ENCODE measurements at regions not wholly inside any gene's neighbourhood (a gene's known extent, or its start where the extent isn't known, plus 50 kb on each side); places are given as distances from the start of the nearest gene placed in this dataset.

- no peaks in the 10 kb centered on the region for H3K27me3 ChIP-seq (replicated peaks in 1 of 2; ENCODE audit: control insufficient read depth in 2 of 2, insufficient read depth in 2 of 2, low read length in 1 of 2)
- no peaks in the 10 kb centered on the region for H3K9me3 ChIP-seq (replicated peaks; ENCODE audit: control insufficient read depth, insufficient read depth, low read length)
- ChIA-PET RAD21 (ENCODE audit: unreplicated experiment) (no interaction called here), POLR2A (interaction anchor here (1.0 kb wide), 1 partner anchor 25 kb away, joined by 3 read pairs; no protein-coding TSS in a partner anchor), SMC1A (ENCODE audit: uncharacterized antibody, unreplicated experiment) (no interaction called here), CTCF (no interaction called here)
- DNase-seq (ENCODE audit: low read depth, low spot score) = no peak
- H3K79me2 ChIP-seq (ENCODE audit: control insufficient read depth, insufficient read depth, low read length) = no peaks in the 10 kb centered on the region
- no peak overlapping the region for H2AFZ ChIP-seq (ENCODE audit: control insufficient read depth, low read depth, low read length)
- no peak overlapping the region for H3K9ac ChIP-seq (ENCODE audit: control insufficient read depth, insufficient read depth, low read length)
- no peaks in the 10 kb centered on the region for H4K20me1 ChIP-seq (ENCODE audit: control insufficient read depth, insufficient read depth)
- TF ChIP-seq ZNF622 (IDR thresholded peaks at IDR 0.05) = no peak
- TF ChIP-seq ZNF207 (IDR thresholded peaks at IDR 0.05; ENCODE audit: borderline replicate concordance) = no peak
- no peak for TF ChIP-seq NFYB (IDR thresholded peaks at IDR 0.05; ENCODE audit: insufficient read depth, low read depth, low read length)
- no peak for TF ChIP-seq YBX1 (IDR thresholded peaks at IDR 0.05)
- no peak for TF ChIP-seq NRF1 (conservative IDR thresholded peaks at IDR 0.05; ENCODE audit: low read depth, low read length)
- TF ChIP-seq YY1 (IDR thresholded peaks at IDR 0.05; ENCODE audit: low read depth, low read length) = no peak
- ATAC-seq = no peak
- no TSS peak for BruUV-seq (replicated peaks)
- H3K36me3 ChIP-seq (ENCODE audit: control insufficient read depth in 2 of 2, insufficient read depth in 2 of 2, low read length in 1 of 2) = no peaks in the 10 kb centered on the region
- no peak for FAIRE-seq
- in situ Hi-C loops (cut with MboI) (no loop called here), intact Hi-C loops (cut with micrococcal nuclease; ENCODE audit: unreplicated experiment) (no loop called here)
- WGBS (ENCODE audit: insufficient coverage, insufficient replicate concordance, low lambda C conversion rate, missing lambda C conversion rate) = 13% methylated on average over 3 of the region's 3 CpGs
- no peaks in the 10 kb centered on the region for H3K4me1 ChIP-seq (ENCODE audit: control insufficient read depth, insufficient read depth, low read length)
- H3K4me3 ChIP-seq = no peak overlapping the region
- no peak overlapping the region for H3K4me2 ChIP-seq (ENCODE audit: control insufficient read depth, insufficient read depth)
- no peak overlapping the region for H3K27ac ChIP-seq (ENCODE audit: control insufficient read depth, insufficient read depth)
Measured at GRCh38 chr14:87217023-87217422, 776.0 kb downstream of the GALC start.

GRCh38 chr14:87214558-87214957, 778.4 kb downstream of the GALC start:
- ChIA-PET POLR2A (no interaction called here), CTCF (interaction anchor here (1.0 kb wide), 1 partner anchor 401 kb away, joined by 3 read pairs; no protein-coding TSS in a partner anchor), SMC1A (ENCODE audit: uncharacterized antibody, unreplicated experiment) (interaction anchor here (0.5 kb wide), 1 partner anchor 11 kb away, joined by 3 read pairs; no protein-coding TSS in a partner anchor), RAD21 (ENCODE audit: unreplicated experiment) (no interaction called here)
- no TSS peak for BruUV-seq (replicated peaks)
- WGBS (ENCODE audit: insufficient coverage, insufficient replicate concordance, low lambda C conversion rate, missing lambda C conversion rate) = 26% methylated on average over 1 of the region's 1 CpG
- H3K27ac ChIP-seq (ENCODE audit: control insufficient read depth, insufficient read depth) = no peak overlapping the region
- ATAC-seq (no peak), DNase-seq (ENCODE audit: low read depth, low spot score) (no peak), FAIRE-seq (no peak)
- H3K4me1 ChIP-seq (ENCODE audit: control insufficient read depth, insufficient read depth, low read length) = no peaks in the 10 kb centered on the region
- no peak overlapping the region for H2AFZ ChIP-seq (ENCODE audit: control insufficient read depth, low read depth, low read length)
- no peaks in the 10 kb centered on the region for H3K36me3 ChIP-seq (ENCODE audit: control insufficient read depth in 2 of 2, insufficient read depth in 2 of 2, low read length in 1 of 2)
- H3K79me2 ChIP-seq (ENCODE audit: control insufficient read depth, insufficient read depth, low read length) = no peaks in the 10 kb centered on the region
- H3K27me3 ChIP-seq (replicated peaks in 1 of 2; ENCODE audit: control insufficient read depth in 2 of 2, insufficient read depth in 2 of 2, low read length in 1 of 2) = no peaks in the 10 kb centered on the region
- H3K9ac ChIP-seq (ENCODE audit: control insufficient read depth, insufficient read depth, low read length) = no peak overlapping the region
- in situ Hi-C loops (cut with MboI) (no loop called here), intact Hi-C loops (cut with micrococcal nuclease; ENCODE audit: unreplicated experiment) (no loop called here)
- H3K4me2 ChIP-seq (ENCODE audit: control insufficient read depth, insufficient read depth) = no peak overlapping the region
- H4K20me1 ChIP-seq (ENCODE audit: control insufficient read depth, insufficient read depth) = no peaks in the 10 kb centered on the region
- H3K4me3 ChIP-seq = no peak overlapping the region
- H3K9me3 ChIP-seq (replicated peaks; ENCODE audit: control insufficient read depth, insufficient read depth, low read length) = no peaks in the 10 kb centered on the region
- TF ChIP-seq PBX3 (IDR thresholded peaks at IDR 0.05; ENCODE audit: insufficient replicate concordance, low read depth, low read length) = no peak
- TF ChIP-seq ZNF622 (IDR thresholded peaks at IDR 0.05) = no peak
- no peak for TF ChIP-seq SMARCA5 (IDR thresholded peaks at IDR 0.05)
- no peak for TF ChIP-seq TCF3 (IDR thresholded peaks at IDR 0.05; ENCODE audit: borderline replicate concordance, insufficient read depth, low read depth, low read length)
- TF ChIP-seq BCLAF1 (IDR thresholded peaks at IDR 0.05) = no peak
- TF ChIP-seq SMAD1 (IDR thresholded peaks at IDR 0.05; ENCODE audit: low read depth, partially characterized antibody) = no peak
- no peak for TF ChIP-seq RAD51 (IDR thresholded peaks at IDR 0.05)
- TF ChIP-seq ESRRA (IDR thresholded peaks at IDR 0.05; ENCODE audit: low read length) = no peak
- no peak for TF ChIP-seq ZNF384 (IDR thresholded peaks at IDR 0.05; ENCODE audit: borderline replicate concordance, low read depth, low read length)
